ENCODE measurements at regions not wholly inside any gene's neighbourhood (a gene's known extent, or its start where the extent isn't known, plus 50 kb on each side); places are given as distances from the start of the nearest gene placed in this dataset.

GRCh38 chr1:30477588-30477987, 245.8 kb downstream of the MATN1 start:
- TF ChIP-seq POLR2AphosphoS5 (IDR thresholded peaks at IDR 0.05; ENCODE audit: low read depth, low read length) (no peak), POLR2A (IDR thresholded peaks at IDR 0.05; ENCODE audit: low read depth, low read length) (no peak)
